ENCODE measurements at regions not wholly inside any gene's neighbourhood (a gene's known extent, or its start where the extent isn't known, plus 50 kb on each side); places are given as distances from the start of the nearest gene placed in this dataset.

- Histone ChIP-seq H3K36me3 (ENCODE audit: control insufficient read depth, insufficient read depth, low read length) (no peaks in the 10 kb centered on the region), H3K4me3 (replicated peaks in 1 of 4; ENCODE audit: control extremely low read depth in 1 of 4, insufficient read depth in 1 of 4, low read depth in 3 of 4, low read length in 4 of 4) (no peak overlapping the region), H3K4me1 (ENCODE audit: control insufficient read depth, extremely low read depth, insufficient read depth, low read length) (no peaks in the 10 kb centered on the region), H3K9me3 (ENCODE audit: control insufficient read depth, insufficient read depth, low read depth, low read length) (no peaks in the 10 kb centered on the region), H3K79me2 (ENCODE audit: control insufficient read depth, insufficient read depth, low read length) (no peaks in the 10 kb centered on the region), H2AFZ (ENCODE audit: low read length) (no peak overlapping the region), H3K4me2 (ENCODE audit: extremely low read depth, insufficient read depth, low read length) (no peak overlapping the region), H3K9ac (ENCODE audit: insufficient read depth, low read length) (no peak overlapping the region), H4K20me1 (ENCODE audit: control insufficient read depth, extremely low read depth, insufficient read depth, low read length) (no peaks in the 10 kb centered on the region), H3K27ac (ENCODE audit: insufficient read depth, low read length) (no peak overlapping the region), H3K27me3 (ENCODE audit: control insufficient read depth, insufficient read depth, low read length) (no peaks in the 10 kb centered on the region)
- TF ChIP-seq EZH2 (IDR thresholded peaks at IDR 0.05; ENCODE audit: low read length, missing control alignments) (no peak), CTCF (conservative IDR thresholded peaks at IDR 0.05 in 1 of 2, IDR thresholded peaks at IDR 0.05 in 1 of 2; ENCODE audit: low read depth in 1 of 2, low read length in 2 of 2) (no peak)
- DNase-seq (ENCODE audit: low read depth in 2 of 2): no peak
These were observed 373.0 kb upstream of the B3GAT1 start for GRCh38 chr11:134785059-134785458.

DNA sequence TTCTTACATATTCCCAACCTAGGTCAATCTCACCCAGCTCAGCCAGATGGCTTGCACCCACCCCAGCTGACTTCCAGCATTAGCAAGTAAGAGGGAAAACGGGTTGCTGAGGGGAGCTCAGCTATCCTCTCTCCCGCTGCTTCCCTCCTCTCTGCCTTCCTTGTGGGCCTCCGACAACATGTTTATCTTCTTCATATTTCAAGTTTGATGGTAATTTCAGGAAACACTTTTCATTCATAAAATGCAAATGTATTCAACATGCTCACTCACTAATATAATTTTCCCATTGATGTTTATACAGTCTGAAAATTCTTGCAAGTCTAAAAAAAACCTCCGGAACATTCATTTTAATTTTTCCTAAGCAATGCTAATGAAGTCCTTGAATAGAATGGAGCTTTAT is 372.5 kb upstream of the B3GAT1 start:
- no peaks in the 10 kb centered on the region for H3K36me3 ChIP-seq (ENCODE audit: control insufficient read depth, insufficient read depth, low read length)
- no peaks in the 10 kb centered on the region for H4K20me1 ChIP-seq (ENCODE audit: control insufficient read depth, extremely low read depth, insufficient read depth, low read length)
- H3K4me1 ChIP-seq (ENCODE audit: control insufficient read depth, extremely low read depth, insufficient read depth, low read length): no peaks in the 10 kb centered on the region
- no peak overlapping the region for H3K9ac ChIP-seq (ENCODE audit: insufficient read depth, low read length)
- H3K9me3 ChIP-seq (ENCODE audit: control insufficient read depth, insufficient read depth, low read depth, low read length): no peaks in the 10 kb centered on the region
- no peaks in the 10 kb centered on the region for H3K27me3 ChIP-seq (ENCODE audit: control insufficient read depth, insufficient read depth, low read length)
- no peaks in the 10 kb centered on the region for H3K79me2 ChIP-seq (ENCODE audit: control insufficient read depth, insufficient read depth, low read length)
- H3K4me3 ChIP-seq (replicated peaks in 1 of 4; ENCODE audit: control extremely low read depth in 1 of 4, insufficient read depth in 1 of 4, low read depth in 3 of 4, low read length in 4 of 4): no peak overlapping the region
- TF ChIP-seq CTCF (conservative IDR thresholded peaks at IDR 0.05 in 1 of 2, IDR thresholded peaks at IDR 0.05 in 1 of 2; ENCODE audit: low read depth in 1 of 2, low read length in 2 of 2): no peak
- TF ChIP-seq EZH2 (IDR thresholded peaks at IDR 0.05; ENCODE audit: low read length, missing control alignments): no peak
- no peak overlapping the region for H3K27ac ChIP-seq (ENCODE audit: insufficient read depth, low read length)
- H2AFZ ChIP-seq (ENCODE audit: low read length): no peak overlapping the region
- DNase-seq (ENCODE audit: low read depth in 2 of 2): no peak
- H3K4me2 ChIP-seq (ENCODE audit: extremely low read depth, insufficient read depth, low read length): no peak overlapping the region

DNA sequence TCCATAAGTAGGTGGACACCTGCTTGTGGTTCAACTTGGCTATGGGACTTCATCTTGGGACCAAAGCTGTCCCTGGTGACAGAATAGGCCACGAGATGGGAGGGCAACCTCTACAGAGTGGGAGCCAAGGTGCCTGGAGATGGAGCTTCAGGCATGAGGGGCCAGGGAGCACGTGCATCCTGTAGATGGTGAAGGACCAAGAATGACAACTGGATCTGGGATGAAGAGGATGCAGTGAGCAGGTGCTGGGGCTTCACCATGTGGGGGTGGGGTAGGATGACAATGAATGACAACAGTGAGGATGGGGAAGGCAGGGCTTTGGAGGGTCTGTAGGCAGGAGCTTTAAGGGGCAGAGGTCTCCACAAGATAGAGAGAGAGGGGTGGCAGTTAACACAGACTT is 372.0 kb upstream of the B3GAT1 start:
- no peaks in the 10 kb centered on the region for H3K36me3 ChIP-seq (ENCODE audit: control insufficient read depth, insufficient read depth, low read length)
- no peak for DNase-seq (ENCODE audit: low read depth in 2 of 2)
- no peaks in the 10 kb centered on the region for H3K79me2 ChIP-seq (ENCODE audit: control insufficient read depth, insufficient read depth, low read length)
- H3K4me1 ChIP-seq (ENCODE audit: control insufficient read depth, extremely low read depth, insufficient read depth, low read length): no peaks in the 10 kb centered on the region
- H3K9me3 ChIP-seq (ENCODE audit: control insufficient read depth, insufficient read depth, low read depth, low read length): no peaks in the 10 kb centered on the region
- H3K4me3 ChIP-seq (replicated peaks in 1 of 4; ENCODE audit: control extremely low read depth in 1 of 4, insufficient read depth in 1 of 4, low read depth in 3 of 4, low read length in 4 of 4): no peak overlapping the region
- TF ChIP-seq CTCF (conservative IDR thresholded peaks at IDR 0.05 in 1 of 2, IDR thresholded peaks at IDR 0.05 in 1 of 2; ENCODE audit: low read depth in 1 of 2, low read length in 2 of 2): no peak
- TF ChIP-seq EZH2 (IDR thresholded peaks at IDR 0.05; ENCODE audit: low read length, missing control alignments): no peak
- H3K27me3 ChIP-seq (ENCODE audit: control insufficient read depth, insufficient read depth, low read length): no peaks in the 10 kb centered on the region
- no peak overlapping the region for H3K4me2 ChIP-seq (ENCODE audit: extremely low read depth, insufficient read depth, low read length)
- no peak overlapping the region for H3K9ac ChIP-seq (ENCODE audit: insufficient read depth, low read length)
- H4K20me1 ChIP-seq (ENCODE audit: control insufficient read depth, extremely low read depth, insufficient read depth, low read length): no peaks in the 10 kb centered on the region
- H3K27ac ChIP-seq (ENCODE audit: insufficient read depth, low read length): no peak overlapping the region
- H2AFZ ChIP-seq (ENCODE audit: low read length): no peak overlapping the region
